ENCODE measurements at regions not wholly inside any gene's neighbourhood (a gene's known extent, or its start where the extent isn't known, plus 50 kb on each side); places are given as distances from the start of the nearest gene placed in this dataset.

GRCh38 chr5:2164586-2164985 is 281.9 kb upstream of the IRX4 start:
- Mint-ChIP-seq H3K36me3 (ENCODE audit: low read depth) (no peaks in the 10 kb centered on the region), H3K27me3 (ENCODE audit: insufficient read depth, low read depth, poor library complexity) (peaks cover 13% of the 10 kb centered on the region), H3K4me1 (peaks cover 26% of the 10 kb centered on the region), H3K27ac (no peak overlapping the region), H3K4me3 (0 out of 3 replicates have a peak overlapping the region, but pooled peaks have one; percentile 16), H3K9me3 (no peaks in the 10 kb centered on the region; the same call in 2 of the 3 replicates)
- DNase-seq (ENCODE audit: low spot score) (peak; percentile 45), ATAC-seq (peak; percentile 81)
- TF ChIP-seq ZNF331 (CRISPR knock-in tag; IDR thresholded peaks at IDR 0.05; ENCODE audit: low read depth), result no peak
- no peak for TF ChIP-seq POLR2AphosphoS5 (IDR thresholded peaks at IDR 0.05; ENCODE audit: low read depth)
- peak; percentile 62; the same call in 1 of the 2 replicates for TF ChIP-seq NANOG (IDR thresholded peaks at IDR 0.05; ENCODE audit: borderline replicate concordance)
- H3K79me2 ChIP-seq (replicated peaks; ENCODE audit: insufficient read depth), result no peaks in the 10 kb centered on the region
- 0 out of 2 replicates have a peak overlapping the region, but pooled peaks have one; percentile 29 for H3K4me3 ChIP-seq
- H3K4me1 ChIP-seq (ENCODE audit: insufficient read depth), result peaks cover 22% of the 10 kb centered on the region
- 0 out of 2 replicates have a peak overlapping the region, but pooled peaks have one; percentile 45 for H3K27ac ChIP-seq (ENCODE audit: low read depth)
- H4K20me1 ChIP-seq (replicated peaks; ENCODE audit: insufficient read depth), result no peaks in the 10 kb centered on the region
- 0 out of 2 replicates have a peak overlapping the region, but pooled peaks have one; percentile 56 for H2AFZ ChIP-seq
- H3K9me2 ChIP-seq (ENCODE audit: insufficient read depth), result peaks cover 3% of the 10 kb centered on the region; the same call in 1 of the 2 replicates
- no peaks in the 10 kb centered on the region for H3K36me3 ChIP-seq (ENCODE audit: insufficient read depth)
- H3F3A ChIP-seq (replicated peaks; ENCODE audit: low read depth), result 0 out of 2 replicates have a peak, but pooled peaks cover 5% of the 10 kb centered on the region
- peak overlapping the region; percentile 73 for H3K4me2 ChIP-seq
- H3K27me3 ChIP-seq (ENCODE audit: insufficient read depth), result no peaks in the 10 kb centered on the region

DNA sequence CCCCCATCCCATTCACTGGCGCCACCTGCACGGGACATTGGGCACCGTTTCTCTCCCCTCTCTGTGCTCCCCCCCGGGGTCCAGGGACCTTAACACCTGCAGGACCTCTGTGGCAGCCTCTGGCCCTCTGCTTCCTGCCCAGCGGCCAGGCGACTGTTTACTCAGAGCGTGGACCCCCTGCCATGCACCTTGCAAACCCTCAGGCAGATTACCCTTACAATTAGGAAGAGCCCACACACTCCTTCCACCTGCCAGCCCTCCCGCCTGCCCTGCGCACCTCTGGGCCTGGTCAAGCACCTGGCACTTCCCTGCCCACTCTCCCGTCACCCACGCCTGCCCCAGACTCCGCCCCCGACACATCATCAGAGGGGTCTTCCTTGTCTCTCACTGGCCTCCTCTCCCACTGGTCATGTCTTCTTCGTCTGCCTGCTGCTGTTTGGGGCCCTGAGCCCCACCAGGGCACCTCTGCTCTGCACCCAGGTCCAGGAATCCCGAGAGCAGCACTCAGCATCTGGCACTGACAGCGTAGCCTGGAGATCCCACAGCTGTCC is 281.3 kb upstream of the IRX4 start:
- H3K4me1 ChIP-seq (ENCODE audit: insufficient read depth), result peaks cover 22% of the 10 kb centered on the region
- no peaks in the 10 kb centered on the region for H3K36me3 Mint-ChIP-seq (ENCODE audit: low read depth)

DNA sequence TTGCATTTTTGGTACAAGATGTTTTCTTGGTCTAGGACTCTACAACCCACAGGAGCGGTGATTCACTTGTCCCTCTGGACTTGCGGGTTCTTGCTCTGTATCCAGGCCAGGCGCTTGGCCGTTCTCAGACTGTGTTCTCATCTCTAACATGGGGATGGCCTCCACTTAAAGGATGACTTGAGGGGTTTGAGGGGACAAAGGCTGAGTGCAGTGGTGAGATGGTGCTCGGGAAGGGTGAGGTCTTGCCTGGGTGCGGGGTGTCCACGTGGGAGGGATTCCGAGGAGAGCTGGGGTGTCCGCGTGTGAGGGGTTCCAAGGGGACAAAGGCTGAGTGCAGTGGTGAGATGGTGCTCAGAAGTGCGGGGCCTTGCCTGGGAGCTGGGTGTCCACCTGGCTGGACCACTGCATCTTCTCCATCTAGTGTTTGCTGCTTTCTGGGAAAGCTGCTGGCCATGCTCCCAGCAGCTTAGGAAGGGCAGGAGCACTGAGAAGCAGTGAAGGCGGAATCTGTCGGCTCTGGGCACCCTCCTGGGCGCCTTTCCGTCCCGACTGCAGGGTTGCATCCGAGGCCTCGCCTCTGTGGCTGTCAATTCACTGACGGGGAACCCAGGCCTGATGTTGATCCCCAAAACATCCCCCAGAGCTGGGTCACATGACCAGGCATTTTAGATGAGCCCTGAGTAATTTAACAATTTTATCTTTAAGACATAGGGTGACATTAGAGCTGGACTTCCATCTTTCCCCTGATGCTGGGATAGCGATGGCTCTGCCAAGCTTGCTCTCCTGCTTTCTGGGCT is 280.5 kb upstream of the IRX4 start:
- Histone ChIP-seq H3K4me2 (no peak overlapping the region), H2AFZ (no peak overlapping the region), H3K27ac (ENCODE audit: low read depth) (no peak overlapping the region), H3F3A (replicated peaks; ENCODE audit: low read depth) (0 out of 2 replicates have a peak, but pooled peaks cover 5% of the 10 kb centered on the region), H3K27me3 (ENCODE audit: insufficient read depth) (no peaks in the 10 kb centered on the region), H3K4me3 (no peak overlapping the region), H3K36me3 (ENCODE audit: insufficient read depth) (no peaks in the 10 kb centered on the region), H3K4me1 (ENCODE audit: insufficient read depth) (peaks cover 22% of the 10 kb centered on the region), H4K20me1 (replicated peaks; ENCODE audit: insufficient read depth) (no peaks in the 10 kb centered on the region), H3K9me2 (ENCODE audit: insufficient read depth) (peaks cover 4% of the 10 kb centered on the region; the same call in 1 of the 2 replicates), H3K79me2 (replicated peaks; ENCODE audit: insufficient read depth) (no peaks in the 10 kb centered on the region)
- DNase-seq (ENCODE audit: low spot score) (no peak), ATAC-seq (no peak)
- H3K4me3 Mint-ChIP-seq, result no peak overlapping the region
- H3K9me3 Mint-ChIP-seq, result no peaks in the 10 kb centered on the region; the same call in 2 of the 3 replicates
- H3K36me3 Mint-ChIP-seq (ENCODE audit: low read depth), result no peaks in the 10 kb centered on the region
- H3K27ac Mint-ChIP-seq, result no peak overlapping the region
- peaks cover 10% of the 10 kb centered on the region for H3K27me3 Mint-ChIP-seq (ENCODE audit: insufficient read depth, low read depth, poor library complexity)
- peaks cover 26% of the 10 kb centered on the region for H3K4me1 Mint-ChIP-seq
- no peak for TF ChIP-seq STAT1 (IDR thresholded peaks at IDR 0.05; ENCODE audit: unreplicated experiment)
- no peak for TF ChIP-seq REST (IDR thresholded peaks at IDR 0.05; ENCODE audit: unreplicated experiment)
- TF ChIP-seq POLR2AphosphoS5 (IDR thresholded peaks at IDR 0.05; ENCODE audit: low read depth), result no peak
- TF ChIP-seq ZNF114 (CRISPR knock-in tag; IDR thresholded peaks at IDR 0.05), result no peak
- no peak for TF ChIP-seq EZH2 (IDR thresholded peaks at IDR 0.05; ENCODE audit: low read depth, unreplicated experiment)

More for the DNA sequence above, 281.3 kb upstream of the IRX4 start:
- Histone ChIP-seq H3K36me3 (ENCODE audit: insufficient read depth) (no peaks in the 10 kb centered on the region), H4K20me1 (replicated peaks; ENCODE audit: insufficient read depth) (no peaks in the 10 kb centered on the region), H3K4me2 (peak overlapping the region; percentile 73; the same call in 1 of the 2 replicates), H3F3A (replicated peaks; ENCODE audit: low read depth) (0 out of 2 replicates have a peak, but pooled peaks cover 5% of the 10 kb centered on the region), H3K27me3 (ENCODE audit: insufficient read depth) (no peaks in the 10 kb centered on the region), H3K4me3 (no peak overlapping the region), H3K9me2 (ENCODE audit: insufficient read depth) (peaks cover 4% of the 10 kb centered on the region; the same call in 1 of the 2 replicates), H2AFZ (0 out of 2 replicates have a peak overlapping the region, but pooled peaks have one; percentile 56), H3K79me2 (replicated peaks; ENCODE audit: insufficient read depth) (no peaks in the 10 kb centered on the region), H3K27ac (ENCODE audit: low read depth) (0 out of 2 replicates have a peak overlapping the region, but pooled peaks have one; percentile 45)
- Mint-ChIP-seq H3K4me1 (peaks cover 26% of the 10 kb centered on the region), H3K4me3 (no peak overlapping the region), H3K27ac (no peak overlapping the region), H3K27me3 (ENCODE audit: insufficient read depth, low read depth, poor library complexity) (peaks cover 10% of the 10 kb centered on the region), H3K9me3 (no peaks in the 10 kb centered on the region; the same call in 2 of the 3 replicates)
- TF ChIP-seq ZNF114 (CRISPR knock-in tag; IDR thresholded peaks at IDR 0.05), result no peak
- peak; percentile 76 for ATAC-seq
- DNase-seq (ENCODE audit: low spot score), result peak; percentile 44

Data from GM23338 (cell line).